GM20000 (cell line): ENCODE measurements at regions not wholly inside any gene's neighbourhood (a gene's known extent, or its start where the extent isn't known, plus 50 kb on each side); places are given as distances from the start of the nearest gene placed in this dataset.

Experiments
- DNase-seq: peaks from one replicate; pipeline ENCODE4 v3.0.0; 2012; ENCODE audit warnings: low spot score
- TF ChIP-seq, protein P1 (sequence below): IDR thresholded peaks from 2 replicates; pipeline ENCODE4 v1.5.1; 2012; ENCODE audit warnings: mild to moderate bottlenecking, control low read depth; ENCODE audit errors: extremely low read depth, missing control alignments

DNA sequence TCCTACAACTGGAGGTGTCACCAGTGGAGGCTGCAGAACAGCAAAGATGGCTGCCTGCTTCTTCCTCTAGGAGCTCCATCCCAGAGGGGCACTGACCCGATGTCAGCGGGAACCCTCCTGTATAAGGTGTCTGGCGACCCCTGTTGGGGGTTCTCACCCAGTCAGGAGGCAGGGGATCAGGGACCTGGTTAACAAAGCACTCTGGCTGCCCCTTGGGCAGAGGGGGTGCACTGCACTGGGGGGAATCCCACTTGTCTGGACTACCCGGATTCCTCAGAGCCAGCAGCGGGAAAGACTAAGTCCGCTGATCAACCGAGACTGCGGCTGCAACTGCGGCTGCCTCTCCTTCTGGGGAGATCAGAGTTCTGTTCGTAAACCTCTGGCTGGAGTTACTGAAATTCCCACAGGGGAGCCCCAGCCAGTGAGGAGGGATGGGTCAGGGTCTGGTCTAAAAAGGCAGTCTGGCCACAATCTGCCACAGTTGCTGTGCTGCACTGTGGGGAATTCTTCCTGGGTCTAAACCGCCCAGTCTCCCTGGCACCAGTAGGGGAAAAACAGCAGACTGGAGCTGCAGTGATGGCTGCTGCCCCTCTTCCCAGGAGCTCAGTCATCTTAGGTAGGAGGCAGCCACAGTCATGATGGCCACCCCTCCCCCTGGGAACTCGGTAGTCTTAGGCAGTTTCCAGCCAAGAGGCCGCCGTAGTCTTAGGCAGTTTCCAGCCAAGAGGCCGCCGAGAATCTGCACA lies 213.4 kb downstream of the CYB561 start:
- TF ChIP-seq, protein P1, sequence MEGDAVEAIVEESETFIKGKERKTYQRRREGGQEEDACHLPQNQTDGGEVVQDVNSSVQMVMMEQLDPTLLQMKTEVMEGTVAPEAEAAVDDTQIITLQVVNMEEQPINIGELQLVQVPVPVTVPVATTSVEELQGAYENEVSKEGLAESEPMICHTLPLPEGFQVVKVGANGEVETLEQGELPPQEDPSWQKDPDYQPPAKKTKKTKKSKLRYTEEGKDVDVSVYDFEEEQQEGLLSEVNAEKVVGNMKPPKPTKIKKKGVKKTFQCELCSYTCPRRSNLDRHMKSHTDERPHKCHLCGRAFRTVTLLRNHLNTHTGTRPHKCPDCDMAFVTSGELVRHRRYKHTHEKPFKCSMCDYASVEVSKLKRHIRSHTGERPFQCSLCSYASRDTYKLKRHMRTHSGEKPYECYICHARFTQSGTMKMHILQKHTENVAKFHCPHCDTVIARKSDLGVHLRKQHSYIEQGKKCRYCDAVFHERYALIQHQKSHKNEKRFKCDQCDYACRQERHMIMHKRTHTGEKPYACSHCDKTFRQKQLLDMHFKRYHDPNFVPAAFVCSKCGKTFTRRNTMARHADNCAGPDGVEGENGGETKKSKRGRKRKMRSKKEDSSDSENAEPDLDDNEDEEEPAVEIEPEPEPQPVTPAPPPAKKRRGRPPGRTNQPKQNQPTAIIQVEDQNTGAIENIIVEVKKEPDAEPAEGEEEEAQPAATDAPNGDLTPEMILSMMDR = no peak
- DNase-seq = no peak

DNA sequence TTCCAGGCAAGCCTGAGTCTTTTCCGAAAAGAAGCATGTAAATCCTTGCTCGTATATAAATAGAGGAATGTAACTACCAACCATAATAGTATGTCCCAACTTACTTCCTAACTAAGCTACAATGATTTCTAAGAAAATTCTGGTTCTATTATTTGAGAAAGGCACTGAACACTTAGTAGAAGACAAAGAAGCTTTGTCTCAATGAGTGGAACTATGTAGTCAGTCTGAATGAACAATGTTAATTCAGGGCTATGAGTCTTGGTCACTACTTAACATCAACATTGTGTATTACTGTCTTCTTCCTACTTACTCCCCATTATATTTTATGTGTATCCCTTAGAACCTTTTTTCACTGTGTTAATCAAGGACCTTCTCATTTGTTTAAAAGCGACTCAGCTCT lies 206.0 kb downstream of the CYB561 start:
- no peak for DNase-seq

DNA sequence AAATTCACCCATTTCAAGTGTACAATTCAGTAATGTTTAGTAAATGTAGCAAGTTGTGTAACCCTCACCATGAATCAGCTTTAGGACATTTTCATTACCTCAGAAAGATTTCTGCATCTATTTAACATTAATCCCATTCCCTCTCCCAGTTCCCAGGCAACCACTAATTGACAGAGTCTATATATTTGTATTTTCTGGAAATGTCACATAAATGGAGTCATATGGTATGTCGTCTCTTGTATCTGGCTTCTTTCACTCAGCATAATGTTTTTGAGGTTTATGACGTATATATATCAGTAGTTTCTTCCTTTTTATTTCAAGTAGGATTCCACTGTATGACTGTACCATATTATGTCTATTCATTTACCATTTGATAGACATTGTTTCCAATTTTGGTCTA lies 199.8 kb downstream of the CYB561 start:
- TF ChIP-seq, protein P1 = no peak
- DNase-seq = no peak

More for the DNA sequence above, 206.0 kb downstream of the CYB561 start:
- TF ChIP-seq, protein P1 = no peak

DNA sequence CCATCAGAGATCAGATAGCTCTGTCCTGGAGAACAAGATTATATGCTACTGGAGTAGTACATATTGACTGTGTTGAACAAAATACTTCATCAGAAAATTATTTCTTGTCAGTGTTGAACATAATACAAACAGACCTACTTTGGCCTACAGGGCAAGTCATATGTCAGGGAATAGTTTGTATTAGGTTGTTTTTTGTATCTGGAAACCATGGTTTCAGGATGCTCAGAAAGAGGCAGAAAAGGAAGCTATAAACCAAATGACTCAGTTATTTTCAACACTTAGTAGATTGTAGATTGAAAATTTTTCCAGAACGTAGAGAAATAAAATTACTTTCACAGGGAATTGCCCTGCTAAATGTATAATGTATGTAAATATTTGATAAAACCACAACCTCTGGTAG lies 198.4 kb downstream of the CYB561 start:
- TF ChIP-seq, protein P1 = no peak

DNA sequence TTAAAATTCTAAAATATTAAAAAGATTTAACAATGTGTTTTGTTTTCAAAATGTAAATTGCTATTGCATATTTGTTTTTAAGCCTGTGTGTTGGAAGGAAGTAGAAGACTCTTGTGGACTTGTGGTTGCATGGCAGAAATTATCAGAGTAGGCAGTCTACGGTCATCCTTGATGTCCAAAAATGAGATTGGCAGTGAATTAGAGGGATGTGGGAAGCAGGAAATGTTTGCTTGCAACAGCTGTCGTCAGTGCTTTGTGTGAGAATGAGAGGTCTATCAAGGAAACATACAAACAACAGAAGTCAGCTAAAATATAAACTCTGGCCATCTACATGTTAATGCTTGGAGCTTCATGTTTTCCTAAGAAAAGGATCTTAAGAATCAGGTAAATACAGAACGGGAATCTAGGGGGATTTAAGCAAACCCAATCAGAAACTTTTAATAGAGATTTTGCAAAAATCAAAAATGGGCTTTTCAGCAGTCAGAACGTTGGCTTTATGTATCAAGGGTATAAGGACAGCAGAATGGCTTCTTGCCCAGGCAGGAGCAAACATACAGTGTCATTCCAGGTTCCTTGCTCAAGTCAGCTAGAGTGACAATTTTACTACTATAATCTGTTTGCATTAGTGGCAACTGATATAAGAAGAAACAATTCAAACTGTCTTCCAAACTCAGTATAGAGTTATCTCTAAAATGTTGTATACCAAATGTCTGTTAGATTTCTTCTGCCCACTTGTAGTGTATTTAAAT lies 196.7 kb downstream of the CYB561 start:
- DNase-seq = no peak
- TF ChIP-seq, protein P1 = no peak

More for the DNA sequence above, 198.4 kb downstream of the CYB561 start:
- no peak for DNase-seq

DNA sequence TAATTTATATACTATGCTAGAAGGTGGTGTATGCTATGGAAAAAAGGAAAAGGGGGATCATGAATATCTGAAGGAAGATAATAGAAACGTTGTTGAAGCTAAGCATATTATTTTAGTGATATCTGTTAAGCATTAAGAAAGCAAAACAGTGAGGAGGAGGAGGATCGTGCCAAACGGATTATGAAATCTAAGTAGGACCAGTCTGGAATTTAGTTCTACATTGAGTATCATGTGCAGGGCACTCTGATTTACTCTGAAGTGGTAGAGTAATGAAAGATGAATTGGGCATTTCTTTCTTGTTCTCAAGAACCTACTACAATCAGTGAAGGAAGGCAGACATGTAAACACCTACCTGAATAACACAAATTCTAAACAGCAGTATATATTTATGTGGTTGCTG lies 195.3 kb downstream of the CYB561 start:
- TF ChIP-seq, protein P1 = no peak
- no peak for DNase-seq

DNA sequence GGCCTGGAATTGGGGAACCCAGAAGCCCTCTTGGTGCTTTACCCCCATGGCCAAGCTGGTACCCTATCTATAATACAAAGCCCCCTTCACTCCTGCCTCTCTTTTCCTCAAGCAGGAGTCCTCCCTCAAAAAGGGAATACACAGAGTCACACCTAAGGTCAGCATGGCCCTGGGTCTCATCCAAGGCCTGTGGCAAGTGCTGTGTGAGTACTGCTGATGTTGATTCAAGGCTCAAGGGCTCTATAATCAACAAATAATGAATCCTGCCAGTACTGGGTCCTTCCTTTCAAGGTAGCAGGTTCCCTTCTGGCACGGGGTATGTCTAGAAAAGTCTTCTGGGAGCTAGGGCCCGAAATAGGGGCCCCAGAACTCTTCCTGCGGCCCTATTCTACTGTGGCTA lies 187.3 kb downstream of the CYB561 start:
- TF ChIP-seq, protein P1 = no peak
- no peak for DNase-seq
